ENCODE measurements at regions not wholly inside any gene's neighbourhood (a gene's known extent, or its start where the extent isn't known, plus 50 kb on each side); places are given as distances from the start of the nearest gene placed in this dataset.

DNA sequence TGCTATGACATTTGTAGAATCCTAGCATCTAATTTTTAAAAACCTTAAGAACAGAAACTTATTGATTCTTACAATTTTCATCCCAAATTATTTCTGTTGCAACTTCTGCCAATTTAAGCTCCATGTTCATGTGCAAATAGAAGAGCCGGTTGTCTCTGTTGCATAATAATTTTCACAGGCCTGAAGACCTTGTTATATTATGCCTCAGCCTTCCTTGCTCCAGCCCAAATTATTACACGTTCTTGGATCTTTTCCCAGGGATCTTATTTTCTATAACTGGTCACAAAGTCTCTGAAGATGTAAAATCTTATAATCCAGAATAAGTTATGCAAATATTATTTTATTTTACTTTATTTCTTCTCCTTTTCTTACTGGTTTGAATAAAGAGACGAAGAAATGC lies 210.7 kb upstream of the DPH6 start:
- TF ChIP-seq, protein P1, sequence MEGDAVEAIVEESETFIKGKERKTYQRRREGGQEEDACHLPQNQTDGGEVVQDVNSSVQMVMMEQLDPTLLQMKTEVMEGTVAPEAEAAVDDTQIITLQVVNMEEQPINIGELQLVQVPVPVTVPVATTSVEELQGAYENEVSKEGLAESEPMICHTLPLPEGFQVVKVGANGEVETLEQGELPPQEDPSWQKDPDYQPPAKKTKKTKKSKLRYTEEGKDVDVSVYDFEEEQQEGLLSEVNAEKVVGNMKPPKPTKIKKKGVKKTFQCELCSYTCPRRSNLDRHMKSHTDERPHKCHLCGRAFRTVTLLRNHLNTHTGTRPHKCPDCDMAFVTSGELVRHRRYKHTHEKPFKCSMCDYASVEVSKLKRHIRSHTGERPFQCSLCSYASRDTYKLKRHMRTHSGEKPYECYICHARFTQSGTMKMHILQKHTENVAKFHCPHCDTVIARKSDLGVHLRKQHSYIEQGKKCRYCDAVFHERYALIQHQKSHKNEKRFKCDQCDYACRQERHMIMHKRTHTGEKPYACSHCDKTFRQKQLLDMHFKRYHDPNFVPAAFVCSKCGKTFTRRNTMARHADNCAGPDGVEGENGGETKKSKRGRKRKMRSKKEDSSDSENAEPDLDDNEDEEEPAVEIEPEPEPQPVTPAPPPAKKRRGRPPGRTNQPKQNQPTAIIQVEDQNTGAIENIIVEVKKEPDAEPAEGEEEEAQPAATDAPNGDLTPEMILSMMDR (IDR thresholded peaks at IDR 0.05; ENCODE audit: insufficient read depth, low read length, poor library complexity, severe bottlenecking) = no peak
- Histone ChIP-seq H3K27me3 (ENCODE audit: control insufficient read depth, insufficient read depth, low read length) (no peaks in the 10 kb centered on the region), H3K4me3 (ENCODE audit: low read depth, low read length) (no peak overlapping the region), H3K36me3 (ENCODE audit: control insufficient read depth, insufficient read depth, low read length) (no peaks in the 10 kb centered on the region)
- DNase-seq (ENCODE audit: low read depth) = no peak

DNA sequence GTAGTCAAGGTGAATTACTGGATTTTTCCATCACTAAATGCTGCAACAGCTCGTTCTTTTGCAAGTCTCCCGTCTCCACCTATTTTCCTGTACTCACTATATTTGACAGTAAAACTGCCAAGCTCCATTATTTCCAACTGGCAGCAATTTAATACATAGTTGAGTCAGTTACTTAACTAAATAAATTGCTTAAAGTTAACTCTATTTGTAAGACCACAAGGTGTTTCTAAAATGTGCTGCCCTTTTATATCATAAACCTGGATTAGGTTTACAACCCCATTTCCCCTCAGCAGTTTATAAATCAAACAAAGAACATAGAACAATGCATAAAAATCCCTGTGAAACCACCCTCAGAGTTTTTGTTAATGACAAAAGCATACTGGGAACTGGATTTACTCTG lies 211.4 kb upstream of the DPH6 start:
- no peak for DNase-seq (ENCODE audit: low read depth)
- Histone ChIP-seq H3K4me3 (ENCODE audit: low read depth, low read length) (no peak overlapping the region), H3K36me3 (ENCODE audit: control insufficient read depth, insufficient read depth, low read length) (no peaks in the 10 kb centered on the region), H3K27me3 (ENCODE audit: control insufficient read depth, insufficient read depth, low read length) (no peaks in the 10 kb centered on the region)
- TF ChIP-seq, protein P1 (IDR thresholded peaks at IDR 0.05; ENCODE audit: insufficient read depth, low read length, poor library complexity, severe bottlenecking) = no peak

DNA sequence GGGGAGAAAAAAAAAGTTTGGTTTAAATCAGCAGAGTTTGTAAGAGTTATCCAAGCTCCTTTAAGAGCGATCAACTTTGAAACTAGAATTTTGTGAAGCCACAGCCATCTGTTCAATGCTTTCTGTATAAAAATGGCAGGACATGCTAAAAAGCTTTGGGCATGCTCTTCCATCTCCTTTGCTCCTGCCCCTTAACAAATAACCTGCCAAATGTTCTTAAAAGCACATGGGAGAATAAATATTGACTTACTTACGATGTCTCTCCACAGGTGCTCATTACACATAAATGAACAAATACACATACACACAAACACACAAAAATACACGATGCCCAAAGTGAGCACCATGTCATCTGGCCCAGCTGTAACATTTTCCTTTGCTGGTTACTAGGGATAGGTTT lies 211.8 kb upstream of the DPH6 start:
- TF ChIP-seq, protein P1 (IDR thresholded peaks at IDR 0.05; ENCODE audit: insufficient read depth, low read length, poor library complexity, severe bottlenecking) = no peak
- Histone ChIP-seq H3K36me3 (ENCODE audit: control insufficient read depth, insufficient read depth, low read length) (no peaks in the 10 kb centered on the region), H3K4me3 (ENCODE audit: low read depth, low read length) (no peak overlapping the region), H3K27me3 (ENCODE audit: control insufficient read depth, insufficient read depth, low read length) (no peaks in the 10 kb centered on the region)
- no peak for DNase-seq (ENCODE audit: low read depth)

DNA sequence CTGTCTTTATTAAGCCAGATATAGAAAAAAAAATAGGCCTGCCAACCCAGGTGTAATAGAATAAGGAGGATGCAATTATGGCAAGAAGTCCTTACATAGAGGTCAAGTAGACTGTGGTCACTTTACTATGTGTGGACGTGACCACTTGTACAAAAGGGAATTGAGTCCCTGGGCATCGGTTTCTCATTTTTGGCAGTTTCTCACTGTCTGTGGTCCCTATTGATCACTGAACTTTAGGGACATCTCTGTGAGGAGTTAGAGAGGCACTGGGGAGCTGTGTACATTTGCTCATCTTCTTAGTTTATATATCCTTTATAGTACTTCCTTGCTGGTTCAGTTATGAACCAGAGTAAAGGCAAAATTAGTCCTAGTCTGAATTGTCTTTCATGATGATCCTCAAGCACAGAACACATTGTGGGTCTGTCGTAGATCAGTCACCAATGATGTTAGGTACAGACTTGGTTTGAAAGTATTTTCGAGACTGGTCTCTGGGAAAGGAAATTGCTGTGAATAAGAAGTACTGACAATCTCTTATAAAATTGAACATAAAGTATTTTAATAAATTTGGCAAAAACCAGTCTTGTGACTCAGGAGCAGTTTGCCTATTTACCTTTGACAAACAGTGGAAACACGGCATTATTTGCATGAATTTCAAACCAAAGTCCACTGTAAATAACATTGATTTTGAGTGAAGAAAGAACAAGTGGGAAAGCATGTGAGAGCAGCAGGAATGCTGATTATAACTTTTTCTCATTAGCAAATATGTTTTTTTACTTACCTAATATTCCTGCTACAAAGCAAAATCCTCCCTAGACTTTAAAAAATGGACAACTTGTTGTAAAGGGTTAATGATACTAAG lies 218.9 kb upstream of the DPH6 start:
- DNase-seq (ENCODE audit: low read depth) = no peak
- Histone ChIP-seq H3K27me3 (ENCODE audit: control insufficient read depth, insufficient read depth, low read length) (no peaks in the 10 kb centered on the region), H3K4me3 (ENCODE audit: low read depth, low read length) (no peak overlapping the region), H3K36me3 (ENCODE audit: control insufficient read depth, insufficient read depth, low read length) (no peaks in the 10 kb centered on the region)
- TF ChIP-seq, protein P1 (IDR thresholded peaks at IDR 0.05; ENCODE audit: insufficient read depth, low read length, poor library complexity, severe bottlenecking) = no peak

DNA sequence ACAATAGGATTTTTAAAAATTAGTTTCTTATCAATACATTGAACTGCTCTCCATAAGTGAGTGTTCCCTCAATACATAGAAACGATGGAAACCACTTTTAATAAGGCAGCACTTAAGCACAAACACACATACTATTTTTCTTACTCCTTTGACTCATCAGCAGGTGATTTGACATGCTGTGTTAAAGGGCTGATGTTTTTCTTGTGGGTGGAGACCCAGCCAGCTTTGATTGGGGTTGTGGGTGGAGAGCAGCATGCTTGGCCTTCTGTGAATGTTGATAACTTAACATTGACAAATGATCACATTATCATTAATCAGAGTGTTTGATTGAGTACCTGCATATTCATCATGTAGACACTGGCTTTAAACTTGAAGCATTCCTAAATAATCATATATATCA lies 223.0 kb upstream of the DPH6 start:
- no peak overlapping the region for H3K4me3 ChIP-seq (ENCODE audit: low read depth, low read length)
- H3K36me3 ChIP-seq (ENCODE audit: control insufficient read depth, insufficient read depth, low read length) = no peaks in the 10 kb centered on the region
- DNase-seq (ENCODE audit: low read depth) = peak; percentile 4
- no peaks in the 10 kb centered on the region for H3K27me3 ChIP-seq (ENCODE audit: control insufficient read depth, insufficient read depth, low read length)
- TF ChIP-seq, protein P1 (IDR thresholded peaks at IDR 0.05; ENCODE audit: insufficient read depth, low read length, poor library complexity, severe bottlenecking) = no peak

DNA sequence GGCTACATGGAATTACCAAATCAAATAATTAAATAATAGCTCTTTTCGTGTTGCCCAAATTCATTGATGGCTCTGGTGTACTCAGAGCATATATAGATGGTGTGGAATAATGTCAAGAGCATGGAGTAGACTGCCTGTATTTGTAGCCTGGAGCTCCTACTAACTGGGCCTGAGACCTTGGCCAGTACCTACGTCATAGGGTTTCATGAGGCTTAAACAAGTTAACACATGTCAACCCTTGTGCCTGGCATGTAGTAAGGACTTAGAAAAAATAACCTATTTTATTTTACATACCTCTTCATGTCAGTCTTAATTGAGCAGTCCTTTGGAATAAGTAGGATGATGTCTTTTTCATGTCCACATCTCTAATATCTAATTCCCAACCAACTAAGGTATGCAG lies 223.7 kb upstream of the DPH6 start:
- DNase-seq (ENCODE audit: low read depth) = no peak
- Histone ChIP-seq H3K27me3 (ENCODE audit: control insufficient read depth, insufficient read depth, low read length) (no peaks in the 10 kb centered on the region), H3K36me3 (ENCODE audit: control insufficient read depth, insufficient read depth, low read length) (no peaks in the 10 kb centered on the region), H3K4me3 (ENCODE audit: low read depth, low read length) (no peak overlapping the region)
- TF ChIP-seq, protein P1 (IDR thresholded peaks at IDR 0.05; ENCODE audit: insufficient read depth, low read length, poor library complexity, severe bottlenecking) = no peak
